ENCODE measurements at regions not wholly inside any gene's neighbourhood (a gene's known extent, or its start where the extent isn't known, plus 50 kb on each side); places are given as distances from the start of the nearest gene placed in this dataset.
A peak's percentile ranks its signal among the peaks of the same experiment; 100 is the strongest.

GRCh38 chr20:24337551-24337950, 131.9 kb upstream of the SYNDIG1 start:
- H3K27me3 Mint-ChIP-seq (ENCODE audit: low read depth, unreplicated experiment), result peaks cover 2% of the 10 kb centered on the region
- H3K36me3 Mint-ChIP-seq (ENCODE audit: low read depth, unreplicated experiment), result no peaks in the 10 kb centered on the region
- Histone ChIP-seq H3K4me1 (ENCODE audit: insufficient read depth, low read length) (peaks cover 11% of the 10 kb centered on the region), H4K20me1 (ENCODE audit: insufficient read depth, low read length) (no peaks in the 10 kb centered on the region), H3K79me2 (ENCODE audit: insufficient read depth, low read length) (no peaks in the 10 kb centered on the region), H3K36me3 (ENCODE audit: insufficient read depth, low read length) (no peaks in the 10 kb centered on the region), H3K27me3 (ENCODE audit: insufficient read depth, low read length) (no peaks in the 10 kb centered on the region), H3K4me2 (ENCODE audit: low read length) (peak overlapping the region; percentile 66), H2AFZ (ENCODE audit: low read depth, low read length) (no peak overlapping the region), H3K9me3 (ENCODE audit: insufficient read depth, low read depth, low read length) (no peaks in the 10 kb centered on the region), H3K4me3 (ENCODE audit: insufficient read depth, low read depth, low read length) (no peak overlapping the region), H3K27ac (ENCODE audit: low read depth, low read length) (no peak overlapping the region), H3K9ac (ENCODE audit: low read length) (no peak overlapping the region)
- H3K9me3 Mint-ChIP-seq (ENCODE audit: unreplicated experiment), result peaks cover 4% of the 10 kb centered on the region
- DNase-seq (ENCODE audit: low read depth), result no peak
- no peak for FAIRE-seq
- H3K27ac Mint-ChIP-seq (ENCODE audit: unreplicated experiment), result peak overlapping the region; percentile 43
- H3K4me3 Mint-ChIP-seq (ENCODE audit: unreplicated experiment), result no peak overlapping the region
- peaks cover 38% of the 10 kb centered on the region for H3K4me1 Mint-ChIP-seq (ENCODE audit: low read depth, unreplicated experiment)
- TF ChIP-seq EZH2 (IDR thresholded peaks at IDR 0.05; ENCODE audit: insufficient read depth, low read length), result no peak

GRCh38 chr20:24337069-24337468, 132.4 kb upstream of the SYNDIG1 start:
- no peak overlapping the region for H3K4me3 Mint-ChIP-seq (ENCODE audit: unreplicated experiment)
- Histone ChIP-seq H3K9ac (ENCODE audit: low read length) (no peak overlapping the region), H3K27me3 (ENCODE audit: insufficient read depth, low read length) (no peaks in the 10 kb centered on the region), H3K9me3 (ENCODE audit: insufficient read depth, low read depth, low read length) (no peaks in the 10 kb centered on the region), H3K4me1 (ENCODE audit: insufficient read depth, low read length) (peaks cover 11% of the 10 kb centered on the region), H3K79me2 (ENCODE audit: insufficient read depth, low read length) (no peaks in the 10 kb centered on the region), H3K4me2 (ENCODE audit: low read length) (peak overlapping the region; percentile 66), H3K4me3 (ENCODE audit: insufficient read depth, low read depth, low read length) (no peak overlapping the region), H2AFZ (ENCODE audit: low read depth, low read length) (no peak overlapping the region), H4K20me1 (ENCODE audit: insufficient read depth, low read length) (no peaks in the 10 kb centered on the region), H3K36me3 (ENCODE audit: insufficient read depth, low read length) (no peaks in the 10 kb centered on the region), H3K27ac (ENCODE audit: low read depth, low read length) (peak overlapping the region; percentile 14)
- H3K9me3 Mint-ChIP-seq (ENCODE audit: unreplicated experiment), result peaks cover 4% of the 10 kb centered on the region
- H3K36me3 Mint-ChIP-seq (ENCODE audit: low read depth, unreplicated experiment), result no peaks in the 10 kb centered on the region
- FAIRE-seq (peak; percentile 41), DNase-seq (ENCODE audit: low read depth) (peak; percentile 20)
- no peak for TF ChIP-seq EZH2 (IDR thresholded peaks at IDR 0.05; ENCODE audit: insufficient read depth, low read length)
- peak overlapping the region; percentile 82 for H3K27ac Mint-ChIP-seq (ENCODE audit: unreplicated experiment)
- peaks cover 4% of the 10 kb centered on the region for H3K27me3 Mint-ChIP-seq (ENCODE audit: low read depth, unreplicated experiment)
- H3K4me1 Mint-ChIP-seq (ENCODE audit: low read depth, unreplicated experiment), result peaks cover 38% of the 10 kb centered on the region

- peak; percentile 69 for FAIRE-seq
Observed at GRCh38 chr20:24334830-24335229, 134.6 kb upstream of the SYNDIG1 start.

More at GRCh38 chr20:24334830-24335229, 134.6 kb upstream of the SYNDIG1 start:
- TF ChIP-seq EZH2 (IDR thresholded peaks at IDR 0.05; ENCODE audit: insufficient read depth, low read length), result no peak
- TF ChIP-seq, protein P1, sequence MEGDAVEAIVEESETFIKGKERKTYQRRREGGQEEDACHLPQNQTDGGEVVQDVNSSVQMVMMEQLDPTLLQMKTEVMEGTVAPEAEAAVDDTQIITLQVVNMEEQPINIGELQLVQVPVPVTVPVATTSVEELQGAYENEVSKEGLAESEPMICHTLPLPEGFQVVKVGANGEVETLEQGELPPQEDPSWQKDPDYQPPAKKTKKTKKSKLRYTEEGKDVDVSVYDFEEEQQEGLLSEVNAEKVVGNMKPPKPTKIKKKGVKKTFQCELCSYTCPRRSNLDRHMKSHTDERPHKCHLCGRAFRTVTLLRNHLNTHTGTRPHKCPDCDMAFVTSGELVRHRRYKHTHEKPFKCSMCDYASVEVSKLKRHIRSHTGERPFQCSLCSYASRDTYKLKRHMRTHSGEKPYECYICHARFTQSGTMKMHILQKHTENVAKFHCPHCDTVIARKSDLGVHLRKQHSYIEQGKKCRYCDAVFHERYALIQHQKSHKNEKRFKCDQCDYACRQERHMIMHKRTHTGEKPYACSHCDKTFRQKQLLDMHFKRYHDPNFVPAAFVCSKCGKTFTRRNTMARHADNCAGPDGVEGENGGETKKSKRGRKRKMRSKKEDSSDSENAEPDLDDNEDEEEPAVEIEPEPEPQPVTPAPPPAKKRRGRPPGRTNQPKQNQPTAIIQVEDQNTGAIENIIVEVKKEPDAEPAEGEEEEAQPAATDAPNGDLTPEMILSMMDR (IDR thresholded peaks at IDR 0.05; ENCODE audit: insufficient read depth, low read depth, low read length), result no peak
- H3K4me3 Mint-ChIP-seq (ENCODE audit: unreplicated experiment), result no peak overlapping the region
- H3K36me3 Mint-ChIP-seq (ENCODE audit: low read depth, unreplicated experiment), result no peaks in the 10 kb centered on the region
- H3K27me3 ChIP-seq (ENCODE audit: insufficient read depth, low read length), result no peaks in the 10 kb centered on the region
- H3K36me3 ChIP-seq (ENCODE audit: insufficient read depth, low read length), result no peaks in the 10 kb centered on the region
- no peaks in the 10 kb centered on the region for H3K79me2 ChIP-seq (ENCODE audit: insufficient read depth, low read length)
- peaks cover 24% of the 10 kb centered on the region for H3K4me1 Mint-ChIP-seq (ENCODE audit: low read depth, unreplicated experiment)
- H3K4me3 ChIP-seq (ENCODE audit: insufficient read depth, low read depth, low read length), result no peak overlapping the region
- no peak overlapping the region for H3K9ac ChIP-seq (ENCODE audit: low read length)
- no peak overlapping the region for H2AFZ ChIP-seq (ENCODE audit: low read depth, low read length)
- H3K27ac ChIP-seq (ENCODE audit: low read depth, low read length), result no peak overlapping the region
- no peak for DNase-seq (ENCODE audit: low read depth)
- H3K27me3 Mint-ChIP-seq (ENCODE audit: low read depth, unreplicated experiment), result peaks cover 10% of the 10 kb centered on the region
- H3K27ac Mint-ChIP-seq (ENCODE audit: unreplicated experiment), result no peak overlapping the region
- no peaks in the 10 kb centered on the region for H4K20me1 ChIP-seq (ENCODE audit: insufficient read depth, low read length)
- peaks cover 1% of the 10 kb centered on the region for H3K9me3 Mint-ChIP-seq (ENCODE audit: unreplicated experiment)
- peaks cover 11% of the 10 kb centered on the region for H3K4me1 ChIP-seq (ENCODE audit: insufficient read depth, low read length)
- H3K9me3 ChIP-seq (ENCODE audit: insufficient read depth, low read depth, low read length), result no peaks in the 10 kb centered on the region
- H3K4me2 ChIP-seq (ENCODE audit: low read length), result no peak overlapping the region
